ENCODE measurements at regions not wholly inside any gene's neighbourhood (a gene's known extent, or its start where the extent isn't known, plus 50 kb on each side); places are given as distances from the start of the nearest gene placed in this dataset.

- no peaks in the 10 kb centered on the region for H3K4me1 ChIP-seq
- H3K27me3 ChIP-seq: no peaks in the 10 kb centered on the region
- no peak for DNase-seq
- no peaks in the 10 kb centered on the region for H3K9me3 ChIP-seq
- no peak overlapping the region for H3K27ac ChIP-seq
- TF ChIP-seq, protein P1, sequence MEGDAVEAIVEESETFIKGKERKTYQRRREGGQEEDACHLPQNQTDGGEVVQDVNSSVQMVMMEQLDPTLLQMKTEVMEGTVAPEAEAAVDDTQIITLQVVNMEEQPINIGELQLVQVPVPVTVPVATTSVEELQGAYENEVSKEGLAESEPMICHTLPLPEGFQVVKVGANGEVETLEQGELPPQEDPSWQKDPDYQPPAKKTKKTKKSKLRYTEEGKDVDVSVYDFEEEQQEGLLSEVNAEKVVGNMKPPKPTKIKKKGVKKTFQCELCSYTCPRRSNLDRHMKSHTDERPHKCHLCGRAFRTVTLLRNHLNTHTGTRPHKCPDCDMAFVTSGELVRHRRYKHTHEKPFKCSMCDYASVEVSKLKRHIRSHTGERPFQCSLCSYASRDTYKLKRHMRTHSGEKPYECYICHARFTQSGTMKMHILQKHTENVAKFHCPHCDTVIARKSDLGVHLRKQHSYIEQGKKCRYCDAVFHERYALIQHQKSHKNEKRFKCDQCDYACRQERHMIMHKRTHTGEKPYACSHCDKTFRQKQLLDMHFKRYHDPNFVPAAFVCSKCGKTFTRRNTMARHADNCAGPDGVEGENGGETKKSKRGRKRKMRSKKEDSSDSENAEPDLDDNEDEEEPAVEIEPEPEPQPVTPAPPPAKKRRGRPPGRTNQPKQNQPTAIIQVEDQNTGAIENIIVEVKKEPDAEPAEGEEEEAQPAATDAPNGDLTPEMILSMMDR (IDR thresholded peaks at IDR 0.05): no peak
- H3K4me3 ChIP-seq: no peak overlapping the region
- intact Hi-C loops (cut with DNase I; ENCODE audit: low total_unique reads): no loop called here
- H3K36me3 ChIP-seq: no peaks in the 10 kb centered on the region
Observed at GRCh38 chr12:73951956-73952703, 585.5 kb upstream of the ATXN7L3B start.

DNA sequence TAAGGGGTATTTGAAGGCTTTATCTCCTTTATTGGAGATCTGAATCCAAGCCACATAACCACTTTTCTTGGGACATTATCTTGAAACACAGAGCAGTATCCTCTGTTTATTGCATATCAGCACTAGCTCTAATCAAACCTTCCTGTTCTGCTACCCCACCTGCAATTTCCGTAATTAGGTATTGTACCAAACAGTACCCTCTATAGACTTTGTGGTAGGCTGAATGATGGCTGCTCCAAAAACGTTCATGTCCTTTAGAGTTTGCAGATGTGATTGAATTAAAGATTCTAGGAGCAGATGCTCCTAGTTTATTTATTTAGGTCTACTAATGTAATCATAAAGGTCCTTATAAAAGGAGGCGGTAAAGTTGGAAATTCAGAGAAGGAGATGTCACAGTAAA is 573.0 kb upstream of the ATXN7L3B start:
- intact Hi-C loops (cut with DNase I; ENCODE audit: low total_unique reads): no loop called here
- H3K27me3 ChIP-seq: no peaks in the 10 kb centered on the region

GRCh38 chr12:73973486-73973885 is 564.1 kb upstream of the ATXN7L3B start:
- Histone ChIP-seq H3K27me3 (no peaks in the 10 kb centered on the region), H3K36me3 (no peaks in the 10 kb centered on the region), H3K4me3 (no peak overlapping the region), H3K27ac (no peak overlapping the region), H3K9me3 (no peaks in the 10 kb centered on the region), H3K4me1 (no peaks in the 10 kb centered on the region)
- intact Hi-C loops (cut with DNase I; ENCODE audit: low total_unique reads): no loop called here
- TF ChIP-seq, protein P1 (IDR thresholded peaks at IDR 0.05): no peak
- DNase-seq: no peak

More for the DNA sequence above, 573.0 kb upstream of the ATXN7L3B start:
- no peaks in the 10 kb centered on the region for H3K36me3 ChIP-seq
- no peaks in the 10 kb centered on the region for H3K4me1 ChIP-seq
- no peak for DNase-seq
- no peak overlapping the region for H3K4me3 ChIP-seq
- H3K9me3 ChIP-seq: no peaks in the 10 kb centered on the region
- TF ChIP-seq, protein P1 (IDR thresholded peaks at IDR 0.05): no peak
- H3K27ac ChIP-seq: no peak overlapping the region

GRCh38 chr12:73984552-73984951 is 553.1 kb upstream of the ATXN7L3B start:
- H3K9me3 ChIP-seq: no peaks in the 10 kb centered on the region
- H3K4me3 ChIP-seq: no peak overlapping the region
- no peaks in the 10 kb centered on the region for H3K36me3 ChIP-seq
- TF ChIP-seq, protein P1 (IDR thresholded peaks at IDR 0.05): no peak
- no peaks in the 10 kb centered on the region for H3K27me3 ChIP-seq
- no peak for DNase-seq
- intact Hi-C loops (cut with DNase I; ENCODE audit: low total_unique reads): no loop called here
- no peaks in the 10 kb centered on the region for H3K4me1 ChIP-seq
- H3K27ac ChIP-seq: no peak overlapping the region

GRCh38 chr12:73991138-73991537 is 546.5 kb upstream of the ATXN7L3B start:
- TF ChIP-seq, protein P1 (IDR thresholded peaks at IDR 0.05): no peak
- Histone ChIP-seq H3K27ac (no peak overlapping the region), H3K36me3 (no peaks in the 10 kb centered on the region), H3K4me1 (no peaks in the 10 kb centered on the region), H3K4me3 (no peak overlapping the region), H3K27me3 (no peaks in the 10 kb centered on the region), H3K9me3 (no peaks in the 10 kb centered on the region)
- DNase-seq: no peak
- intact Hi-C loops (cut with DNase I; ENCODE audit: low total_unique reads): no loop called here
